ENCODE measurements at regions not wholly inside any gene's neighbourhood (a gene's known extent, or its start where the extent isn't known, plus 50 kb on each side); places are given as distances from the start of the nearest gene placed in this dataset.

DNA sequence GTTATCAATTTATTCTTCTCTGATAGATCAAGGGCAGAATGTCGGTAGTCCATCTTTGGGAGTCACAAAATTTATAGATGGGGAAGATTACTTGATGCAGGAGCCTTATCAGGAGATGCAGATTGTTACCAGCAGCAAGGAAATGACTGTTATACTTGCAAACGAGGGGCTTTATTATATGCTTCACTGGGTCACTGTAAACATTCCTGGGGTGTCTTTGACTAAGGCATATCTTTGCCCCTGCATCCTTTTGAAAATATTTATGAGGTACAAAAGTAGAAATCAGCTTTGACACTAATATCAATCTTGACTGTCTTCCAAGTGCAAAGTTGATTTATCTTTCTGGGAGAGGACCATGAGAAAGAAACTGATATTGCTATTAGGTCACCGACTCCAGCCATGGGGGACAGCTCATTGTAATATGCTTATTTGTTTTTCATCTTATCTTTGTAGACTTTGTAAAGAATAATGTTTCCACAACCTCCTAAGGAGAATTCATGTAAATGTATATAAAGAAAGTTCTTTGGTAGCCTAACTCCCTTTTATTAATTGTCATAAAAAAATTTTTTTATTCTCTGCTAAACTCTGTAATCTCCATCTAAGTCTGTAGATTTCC, 177.3 kb upstream of the EMCN start:
- TF ChIP-seq, protein P1, sequence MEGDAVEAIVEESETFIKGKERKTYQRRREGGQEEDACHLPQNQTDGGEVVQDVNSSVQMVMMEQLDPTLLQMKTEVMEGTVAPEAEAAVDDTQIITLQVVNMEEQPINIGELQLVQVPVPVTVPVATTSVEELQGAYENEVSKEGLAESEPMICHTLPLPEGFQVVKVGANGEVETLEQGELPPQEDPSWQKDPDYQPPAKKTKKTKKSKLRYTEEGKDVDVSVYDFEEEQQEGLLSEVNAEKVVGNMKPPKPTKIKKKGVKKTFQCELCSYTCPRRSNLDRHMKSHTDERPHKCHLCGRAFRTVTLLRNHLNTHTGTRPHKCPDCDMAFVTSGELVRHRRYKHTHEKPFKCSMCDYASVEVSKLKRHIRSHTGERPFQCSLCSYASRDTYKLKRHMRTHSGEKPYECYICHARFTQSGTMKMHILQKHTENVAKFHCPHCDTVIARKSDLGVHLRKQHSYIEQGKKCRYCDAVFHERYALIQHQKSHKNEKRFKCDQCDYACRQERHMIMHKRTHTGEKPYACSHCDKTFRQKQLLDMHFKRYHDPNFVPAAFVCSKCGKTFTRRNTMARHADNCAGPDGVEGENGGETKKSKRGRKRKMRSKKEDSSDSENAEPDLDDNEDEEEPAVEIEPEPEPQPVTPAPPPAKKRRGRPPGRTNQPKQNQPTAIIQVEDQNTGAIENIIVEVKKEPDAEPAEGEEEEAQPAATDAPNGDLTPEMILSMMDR (IDR thresholded peaks at IDR 0.05; ENCODE audit: low read length), result no peak
- no peak for TF ChIP-seq EZH2 (IDR thresholded peaks at IDR 0.05; ENCODE audit: borderline replicate concordance, low read length)
